NCI-H446 treated with DMSO at 0.1 percent for 48 hours (cell line): ENCODE measurements at regions not wholly inside any gene's neighbourhood (a gene's known extent, or its start where the extent isn't known, plus 50 kb on each side); places are given as distances from the start of the nearest gene placed in this dataset.

Experiments
- DNase-seq: peaks from one replicate; lab custom pipeline; 2025; lab: John Stamatoyannopoulos, UW

DNA sequence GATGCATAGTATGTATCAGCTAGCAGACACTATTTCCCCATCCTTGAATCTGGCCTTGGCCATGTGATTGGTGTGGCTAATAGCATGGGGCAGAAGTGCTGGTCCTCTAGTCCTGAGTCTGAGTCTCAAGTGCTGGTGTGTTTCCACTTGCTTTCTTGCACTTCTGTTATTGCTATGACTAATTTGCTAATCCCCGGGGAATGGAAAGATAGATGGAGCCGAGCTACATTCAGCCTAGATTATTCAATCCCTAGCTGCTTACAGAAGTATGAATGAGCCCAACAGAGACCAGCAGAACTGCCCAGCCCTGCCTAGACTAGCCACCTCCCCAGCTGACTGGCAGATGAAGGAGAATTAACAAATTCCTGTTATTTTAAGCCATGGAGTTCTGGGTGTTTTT lies 53.2 kb upstream of the SYPL1 start:
- DNase-seq, result peak; percentile 7

GRCh38 chr7:106163257-106163656 lies 51.1 kb upstream of the SYPL1 start:
- DNase-seq, result no peak
